K562 (cell line): ENCODE measurements at regions not wholly inside any gene's neighbourhood (a gene's known extent, or its start where the extent isn't known, plus 50 kb on each side); places are given as distances from the start of the nearest gene placed in this dataset.

Source experiments
- ATAC-seq: fragments of 200-7000 bp; cut with Tn5 transposase; 3 replicates; pipeline ENCODE4 v1.9.1; 2020; ENCODE audit warnings: moderate library complexity
- BruUV-seq: library from RNA; stranded (reverse); fragments of 400-500 nt; replicated peaks from 2 replicates; lab custom pipeline; 2021; lab: Mats Ljungman, UMichigan
- CTCF ChIA-PET: fragments of 300-600 bp; formaldehyde crosslinking; extraction: SDS; loops from one replicate; lab custom pipeline; 2021; ENCODE audit warnings: low intra/inter-chr PET ratio; lab: Yijun Ruan, JAX
- POLR2A ChIA-PET: fragments of 300-600, 350-650 bp; sonication (Branson Sonifier 250); formaldehyde crosslinking; extraction: SDS; loops from one replicate; lab custom pipeline; 2021; ENCODE audit warnings: antibody characterized with exemption, inconsistent platforms; lab: Yijun Ruan, JAX
- DNase-seq, 4 experiments: peaks; one replicate each; pipeline versions ENCODE4 v3.0.0 to v3.0.0-alpha.2; 2011 to 2018; ENCODE audit warnings: low spot score in 3 of 4, mixed read lengths in 3 of 4; ENCODE audit errors: extremely low read depth in 1 of 4
- FAIRE-seq: peaks from 2 replicates; lab custom pipeline; 2011; peaks lifted over from hg19 to GRCh38; lab: Jason Lieb, UNC
- H2AFZ ChIP-seq: 2 replicates; pipeline ENCODE4 v1.6.0; 2011; ENCODE audit warnings: low read depth, low read length, control low read depth, inconsistent platforms
- H3K27ac ChIP-seq: fragments of 200-600 bp; 3 replicates; pipeline ENCODE4 v1.8.0; 2011; ENCODE audit warnings: low read depth, mild to moderate bottlenecking, control low read depth, inconsistent platforms, low read length, moderate library complexity, mixed read lengths; ENCODE audit errors: extremely low read depth
- H3K27me3 ChIP-seq, 2 experiments: fragments of 300-600 bp in 1 of 2; 2 replicates in 1 of 2; 3 replicates in 1 of 2; pipeline versions ENCODE4 v1.6.0 to v1.8.0; 2011; ENCODE audit warnings: inconsistent platforms in 2 of 2, low read length in 2 of 2, mild to moderate bottlenecking in 1 of 2, mixed read lengths in 1 of 2, moderate library complexity in 1 of 2; ENCODE audit not compliant: control insufficient read depth in 2 of 2, insufficient read depth in 2 of 2
- H3K36me3 ChIP-seq: fragments of 300-600 bp; 3 replicates; pipeline ENCODE4 v1.8.0; 2011; ENCODE audit warnings: mild to moderate bottlenecking, low read length, inconsistent platforms; ENCODE audit not compliant: control insufficient read depth, insufficient read depth
- H3K4me1 ChIP-seq, 2 experiments: fragments of 200-600 bp in 1 of 2; replicated peaks in 1 of 2; 2 replicates in 1 of 2; 3 replicates in 1 of 2; pipeline versions ENCODE4 v1.5.1 to v1.8.0; 2011; ENCODE audit warnings: inconsistent platforms in 2 of 2, low read length in 2 of 2, mild to moderate bottlenecking in 1 of 2, mixed read lengths in 1 of 2, moderate library complexity in 1 of 2; ENCODE audit not compliant: control insufficient read depth in 2 of 2, insufficient read depth in 2 of 2
- H3K4me2 ChIP-seq: 2 replicates; pipeline ENCODE4 v1.6.1; 2011; ENCODE audit warnings: low read length, control low read depth, inconsistent platforms, mixed read lengths; ENCODE audit not compliant: insufficient read depth
- H3K4me3 ChIP-seq: fragments of 200-600 bp; sonication (generic), shearing (Covaris generic); 2 replicates; pipeline ENCODE4 v1.5.1; 2016; ENCODE audit warnings: control low read depth, inconsistent platforms
- H3K79me2 ChIP-seq: fragments of 200-600 bp; 3 replicates; pipeline ENCODE4 v1.8.0; 2011; ENCODE audit warnings: low read length, inconsistent platforms; ENCODE audit not compliant: control insufficient read depth, insufficient read depth
- H3K9ac ChIP-seq, 2 experiments: 2 replicates each; pipeline versions ENCODE4 v1.6.0 to v1.6.1; 2011; ENCODE audit warnings: low read depth in 2 of 2, low read length in 2 of 2, control low read depth in 1 of 2, inconsistent platforms in 1 of 2, mild to moderate bottlenecking in 1 of 2, mixed read lengths in 1 of 2; ENCODE audit not compliant: insufficient read depth in 1 of 2
- H3K9me1 ChIP-seq: one replicate; pipeline ENCODE4 v1.6.0; 2011; ENCODE audit warnings: inconsistent platforms, mild to moderate bottlenecking, low read length, moderate library complexity; ENCODE audit not compliant: control insufficient read depth, insufficient read depth
- H3K9me3 ChIP-seq: replicated peaks from 2 replicates; pipeline ENCODE4 v1.5.1; 2011; ENCODE audit warnings: low read depth, low read length, inconsistent platforms; ENCODE audit not compliant: control insufficient read depth, insufficient read depth
- H4K20me1 ChIP-seq: replicated peaks from 2 replicates; pipeline ENCODE4 v1.6.1; 2011; ENCODE audit warnings: low read length, inconsistent platforms, mixed read lengths; ENCODE audit not compliant: control insufficient read depth, insufficient read depth
- ERF ChIP-seq: fragments of 450-650 bp; formaldehyde crosslinking; IDR thresholded peaks from 2 replicates; pipeline ENCODE4 v1.4.0; 2020; ENCODE audit warnings: mild to moderate bottlenecking, mixed read lengths
- HNRNPL ChIP-seq: fragments of 200-400 bp; formaldehyde crosslinking; IDR thresholded peaks from 2 replicates; pipeline ENCODE4 v1.6.1; 2017; ENCODE audit warnings: low read depth, mild to moderate bottlenecking, low read length
- ILF3 ChIP-seq: fragments of 450-650 bp; IDR thresholded peaks from 2 replicates; pipeline ENCODE4 v1.6.1; 2018; ENCODE audit warnings: antibody characterized with exemption, mild to moderate bottlenecking, moderate library complexity, borderline replicate concordance
- LCOR ChIP-seq: sonication (generic); formaldehyde crosslinking; IDR thresholded peaks from 2 replicates; pipeline ENCODE4 v1.8.0; 2022; ENCODE audit warnings: mild to moderate bottlenecking, missing genetic modification reagents
- NELFE ChIP-seq: IDR thresholded peaks from 2 replicates; pipeline ENCODE4 v1.6.1; 2011; ENCODE audit warnings: mild to moderate bottlenecking; ENCODE audit not compliant: insufficient read depth, insufficient read length
- TBL1XR1 ChIP-seq, 2 experiments: IDR thresholded peaks; 2 replicates each; pipeline ENCODE4 v1.6.1; 2012; ENCODE audit warnings: improper control_type of control experiment in 2 of 2, low read length in 2 of 2, mild to moderate bottlenecking in 1 of 2
- ZNF695 ChIP-seq: fragments of 450-650 bp; formaldehyde crosslinking; IDR thresholded peaks from 2 replicates; pipeline ENCODE4 v1.4.0; 2020; ENCODE audit warnings: mild to moderate bottlenecking, moderate library complexity
- ZNF696 ChIP-seq: fragments of 250-450 bp; sonication (Bioruptor Pico); conservative IDR thresholded peaks from 2 replicates; pipeline ENCODE4 v1.4.0; 2020; ENCODE audit warnings: mild to moderate bottlenecking, moderate library complexity
- ZNF830 ChIP-seq: fragments of 250-450 bp; sonication (Bioruptor Pico); IDR thresholded peaks from 2 replicates; pipeline ENCODE4 v1.5.0; 2021; ENCODE audit warnings: mild to moderate bottlenecking
- WGBS: fragments of 100-300 bp; shearing (Covaris generic); methylation state at CpG from one replicate; pipeline ENCODE4 v1.1.6; 2016; ENCODE audit warnings: low coverage, mixed read lengths; ENCODE audit not compliant: insufficient coverage; ENCODE audit errors: missing lambda C conversion rate; 5-methylcytosine and 5-hydroxymethylcytosine counted together
- in situ Hi-C: fragments of 300-500 bp; cut with MboI; formaldehyde crosslinking; loops from 4 replicates; pipeline ENCODE4 v1.15.0; 2018; ENCODE audit warnings: inconsistent platforms, mixed read lengths
- intact Hi-C: fragments of 100-400 bp; cut with micrococcal nuclease; formaldehyde crosslinking; loops from 2 replicates; pipeline ENCODE4 v1.14.2; 2022
- TF ChIP-seq, protein P1 (sequence below), 2 experiments: IDR thresholded peaks; 2 replicates each; pipeline ENCODE4 v1.6.1; 2011; ENCODE audit warnings: borderline replicate concordance in 1 of 2, control low read depth in 1 of 2, low read depth in 1 of 2, low read length in 1 of 2, mild to moderate bottlenecking in 1 of 2, mixed read lengths in 1 of 2, moderate library complexity in 1 of 2; ENCODE audit not compliant: insufficient read depth in 1 of 2, insufficient read length in 1 of 2, poor library complexity in 1 of 2, severe bottlenecking in 1 of 2; ENCODE audit errors: extremely low read depth in 1 of 2

- FAIRE-seq, result no peak
Measured at GRCh38 chr12:111035578-111036301, 115.4 kb upstream of the MYL2 start.

More at GRCh38 chr12:111035578-111036301, 115.4 kb upstream of the MYL2 start:
- H3K4me2 ChIP-seq, result no peak overlapping the region
- no peak overlapping the region for H3K4me3 ChIP-seq
- no peaks in the 10 kb centered on the region for H3K9me1 ChIP-seq
- no peaks in the 10 kb centered on the region for H3K79me2 ChIP-seq
- H3K9me3 ChIP-seq, result no peaks in the 10 kb centered on the region
- no peak for TF ChIP-seq NELFE
- TF ChIP-seq TBL1XR1 (IDR thresholded peaks at IDR 0.05; ENCODE audit: low read length in 2 of 2), result no peak
- no peak for TF ChIP-seq ERF (CRISPR knock-in tag)
- no peak for TF ChIP-seq ZNF830
- TF ChIP-seq, protein P1, sequence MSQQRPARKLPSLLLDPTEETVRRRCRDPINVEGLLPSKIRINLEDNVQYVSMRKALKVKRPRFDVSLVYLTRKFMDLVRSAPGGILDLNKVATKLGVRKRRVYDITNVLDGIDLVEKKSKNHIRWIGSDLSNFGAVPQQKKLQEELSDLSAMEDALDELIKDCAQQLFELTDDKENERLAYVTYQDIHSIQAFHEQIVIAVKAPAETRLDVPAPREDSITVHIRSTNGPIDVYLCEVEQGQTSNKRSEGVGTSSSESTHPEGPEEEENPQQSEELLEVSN (IDR thresholded peaks at IDR 0.05; ENCODE audit: borderline replicate concordance in 1 of 2, extremely low read depth in 1 of 2, insufficient read depth in 1 of 2, insufficient read length in 1 of 2, low read depth in 1 of 2, low read length in 1 of 2, poor library complexity in 1 of 2, severe bottlenecking in 1 of 2), result no peak
- no peak for TF ChIP-seq HNRNPL
- TF ChIP-seq ILF3, result no peak
- TF ChIP-seq ZNF695 (CRISPR knock-in tag), result no peak
- TF ChIP-seq LCOR (CRISPR knock-in tag), result no peak
- TF ChIP-seq ZNF696 (CRISPR knock-in tag), result no peak
- peaks cover 17 to 38% of the 10 kb centered on the region in 2 experiments for H3K27me3 ChIP-seq
- peaks cover 0 to 6% of the 10 kb centered on the region in 2 experiments; a peak in 2 of 5 replicates for H3K4me1 ChIP-seq
- 8% methylated on average over 25 of the region's 36 CpGs for WGBS
- H3K9ac ChIP-seq, result no peak overlapping the region
- in situ Hi-C loops, result no loop called here
- intact Hi-C loops, result no loop called here
- DNase-seq (no peak), ATAC-seq (no peak)
- ChIA-PET POLR2A (no interaction called here), CTCF (no interaction called here)
- no peaks in the 10 kb centered on the region for H4K20me1 ChIP-seq
- BruUV-seq, result no TSS peak
- H3K27ac ChIP-seq, result no peak overlapping the region
- no peak overlapping the region for H2AFZ ChIP-seq
- H3K36me3 ChIP-seq, result no peaks in the 10 kb centered on the region
